OCI-LY3 (cell line): ENCODE measurements at regions not wholly inside any gene's neighbourhood (a gene's known extent, or its start where the extent isn't known, plus 50 kb on each side); places are given as distances from the start of the nearest gene placed in this dataset.

ENCODE experiments used
- H2AFZ ChIP-seq: fragments of 200-600, 300-600 bp; shearing (Covaris generic); 2 replicates; pipeline ENCODE4 v1.6.0; 2014; ENCODE audit warnings: antibody characterized with exemption, low read depth, low read length
- H3K27ac ChIP-seq: fragments of 200-600, 300-600 bp; sonication (generic); 2 replicates; pipeline ENCODE4 v1.5.1; 2014; ENCODE audit warnings: mild to moderate bottlenecking, low read length, moderate library complexity, mixed read lengths
- H3K27me3 ChIP-seq: fragments of 200-600, 300-600 bp; sonication (generic); 2 replicates; pipeline ENCODE4 v1.6.1; 2014; ENCODE audit warnings: low read depth, low read length, mixed read lengths
- H3K36me3 ChIP-seq: fragments of 200-600, 300-600 bp; sonication (generic); replicated peaks from 2 replicates; pipeline ENCODE3; 2014; ENCODE audit warnings: low read depth, low read length, mixed read lengths
- H3K4me1 ChIP-seq: fragments of 300-600, 200-600 bp; sonication (generic); 2 replicates; pipeline ENCODE4 v1.6.1; 2014; ENCODE audit warnings: low read length, mixed read lengths
- H3K4me2 ChIP-seq: fragments of 200-600, 300-600 bp; sonication (generic); 2 replicates; pipeline ENCODE4 v1.6.1; 2014; ENCODE audit warnings: low read length, mixed read lengths
- H3K4me3 ChIP-seq: fragments of 300-600, 200-600 bp; sonication (generic); 2 replicates; pipeline ENCODE4 v1.5.1; 2014; ENCODE audit warnings: antibody characterized with exemption, mild to moderate bottlenecking, low read length, moderate library complexity
- H3K79me2 ChIP-seq: fragments of 300-600, 200-600 bp; shearing (Covaris generic); 2 replicates; pipeline ENCODE4 v1.6.1; 2014; ENCODE audit warnings: mild to moderate bottlenecking, low read length, mixed read lengths
- H3K9ac ChIP-seq: fragments of 300-600, 200-600 bp; shearing (Covaris generic); 2 replicates; pipeline ENCODE4 v1.6.0; 2014; ENCODE audit warnings: mild to moderate bottlenecking, low read length, moderate library complexity
- H3K9me3 ChIP-seq: fragments of 200-600, 300-600 bp; shearing (Covaris generic); 2 replicates; pipeline ENCODE4 v1.6.1; 2014; ENCODE audit warnings: low read length, mixed read lengths; ENCODE audit not compliant: insufficient read depth
- H4K20me1 ChIP-seq: fragments of 200-600, 300-600 bp; sonication (generic); 2 replicates; pipeline ENCODE4 v1.6.1; 2016; ENCODE audit warnings: low read length, mixed read lengths; ENCODE audit not compliant: insufficient read depth
- CTCF ChIP-seq: fragments of 200-600, 300-600 bp; sonication (generic); IDR thresholded peaks from 2 replicates; pipeline ENCODE4 v1.5.1; 2014; ENCODE audit warnings: antibody characterized with exemption, low read length, low read depth
- EZH2phosphoT487 ChIP-seq: fragments of 200-600 bp; shearing (Covaris generic); IDR thresholded peaks from 2 replicates; pipeline ENCODE4 v1.6.1; 2018; ENCODE audit warnings: antibody characterized with exemption, mixed run types, low read depth

GRCh38 chr21:15620892-15621291 lies 108.9 kb upstream of the USP25 start:
- H4K20me1 ChIP-seq, result no peaks in the 10 kb centered on the region
- H3K27me3 ChIP-seq, result no peaks in the 10 kb centered on the region
- no peak overlapping the region for H3K4me3 ChIP-seq
- no peaks in the 10 kb centered on the region for H3K4me1 ChIP-seq
- no peak overlapping the region for H3K9ac ChIP-seq
- H3K27ac ChIP-seq, result no peak overlapping the region
- no peak overlapping the region for H3K4me2 ChIP-seq
- no peak overlapping the region for H2AFZ ChIP-seq
- TF ChIP-seq CTCF (no peak), EZH2phosphoT487 (no peak)
- H3K79me2 ChIP-seq, result no peaks in the 10 kb centered on the region
- H3K9me3 ChIP-seq, result no peaks in the 10 kb centered on the region
- no peaks in the 10 kb centered on the region for H3K36me3 ChIP-seq

GRCh38 chr21:15624646-15625045 lies 105.1 kb upstream of the USP25 start:
- Histone ChIP-seq H3K79me2 (no peaks in the 10 kb centered on the region), H2AFZ (no peak overlapping the region), H3K27me3 (no peaks in the 10 kb centered on the region), H3K9me3 (no peaks in the 10 kb centered on the region), H3K4me1 (no peaks in the 10 kb centered on the region), H3K36me3 (no peaks in the 10 kb centered on the region), H3K9ac (no peak overlapping the region), H3K4me3 (no peak overlapping the region), H3K4me2 (no peak overlapping the region), H4K20me1 (no peaks in the 10 kb centered on the region), H3K27ac (no peak overlapping the region)
- TF ChIP-seq EZH2phosphoT487 (no peak), CTCF (no peak)

GRCh38 chr21:15625363-15625762 lies 104.4 kb upstream of the USP25 start:
- Histone ChIP-seq H3K36me3 (no peaks in the 10 kb centered on the region), H3K27ac (no peak overlapping the region)

GRCh38 chr21:15626031-15626430 lies 103.8 kb upstream of the USP25 start:
- Histone ChIP-seq H3K9ac (no peak overlapping the region), H3K4me1 (no peaks in the 10 kb centered on the region), H3K27ac (no peak overlapping the region), H4K20me1 (no peaks in the 10 kb centered on the region), H3K27me3 (no peaks in the 10 kb centered on the region), H3K4me2 (no peak overlapping the region), H3K9me3 (no peaks in the 10 kb centered on the region), H3K4me3 (no peak overlapping the region), H3K36me3 (no peaks in the 10 kb centered on the region), H2AFZ (no peak overlapping the region), H3K79me2 (no peaks in the 10 kb centered on the region)
- TF ChIP-seq CTCF, result no peak
- TF ChIP-seq EZH2phosphoT487, result no peak

More at GRCh38 chr21:15625363-15625762, 104.4 kb upstream of the USP25 start:
- no peak for TF ChIP-seq EZH2phosphoT487
- TF ChIP-seq CTCF, result no peak
- H3K9ac ChIP-seq, result no peak overlapping the region
- H2AFZ ChIP-seq, result no peak overlapping the region
- H3K4me3 ChIP-seq, result no peak overlapping the region
- no peaks in the 10 kb centered on the region for H3K9me3 ChIP-seq
- no peaks in the 10 kb centered on the region for H3K79me2 ChIP-seq
- H3K4me1 ChIP-seq, result no peaks in the 10 kb centered on the region
- no peaks in the 10 kb centered on the region for H4K20me1 ChIP-seq
- no peak overlapping the region for H3K4me2 ChIP-seq
- no peaks in the 10 kb centered on the region for H3K27me3 ChIP-seq
